ENCODE measurements at regions not wholly inside any gene's neighbourhood (a gene's known extent, or its start where the extent isn't known, plus 50 kb on each side); places are given as distances from the start of the nearest gene placed in this dataset.

DNA sequence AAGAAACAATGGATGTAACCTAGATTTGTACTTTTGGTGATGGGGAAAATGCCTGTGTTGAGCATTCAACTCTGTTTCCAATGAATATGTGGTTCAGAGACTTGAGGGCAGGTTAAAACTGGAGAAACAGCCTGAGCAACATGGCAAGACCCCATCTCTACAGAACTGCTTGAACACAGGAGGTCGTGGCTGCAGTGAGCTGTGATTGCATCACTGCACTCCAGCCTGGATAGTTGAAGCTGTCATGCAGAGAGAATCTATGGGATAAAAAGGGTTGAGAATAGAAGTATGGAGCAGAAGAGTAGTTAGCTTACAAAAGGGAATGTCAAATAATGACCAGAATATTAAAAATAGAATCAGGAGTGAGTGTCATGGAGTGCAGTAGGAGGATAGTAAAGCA lies 134.8 kb upstream of the PDE5A start:
- no peak for DNase-seq (ENCODE audit: low read depth)
- H3K4me3 ChIP-seq (ENCODE audit: low read depth, low read length): no peak overlapping the region
- TF ChIP-seq MAX (IDR thresholded peaks at IDR 0.05; ENCODE audit: low read depth, low read length) (no peak), MYC (IDR thresholded peaks at IDR 0.05; ENCODE audit: low read depth, low read length) (no peak), POLR2A (IDR thresholded peaks at IDR 0.05; ENCODE audit: extremely low read depth, insufficient read length) (no peak)
- TF ChIP-seq, protein P1, sequence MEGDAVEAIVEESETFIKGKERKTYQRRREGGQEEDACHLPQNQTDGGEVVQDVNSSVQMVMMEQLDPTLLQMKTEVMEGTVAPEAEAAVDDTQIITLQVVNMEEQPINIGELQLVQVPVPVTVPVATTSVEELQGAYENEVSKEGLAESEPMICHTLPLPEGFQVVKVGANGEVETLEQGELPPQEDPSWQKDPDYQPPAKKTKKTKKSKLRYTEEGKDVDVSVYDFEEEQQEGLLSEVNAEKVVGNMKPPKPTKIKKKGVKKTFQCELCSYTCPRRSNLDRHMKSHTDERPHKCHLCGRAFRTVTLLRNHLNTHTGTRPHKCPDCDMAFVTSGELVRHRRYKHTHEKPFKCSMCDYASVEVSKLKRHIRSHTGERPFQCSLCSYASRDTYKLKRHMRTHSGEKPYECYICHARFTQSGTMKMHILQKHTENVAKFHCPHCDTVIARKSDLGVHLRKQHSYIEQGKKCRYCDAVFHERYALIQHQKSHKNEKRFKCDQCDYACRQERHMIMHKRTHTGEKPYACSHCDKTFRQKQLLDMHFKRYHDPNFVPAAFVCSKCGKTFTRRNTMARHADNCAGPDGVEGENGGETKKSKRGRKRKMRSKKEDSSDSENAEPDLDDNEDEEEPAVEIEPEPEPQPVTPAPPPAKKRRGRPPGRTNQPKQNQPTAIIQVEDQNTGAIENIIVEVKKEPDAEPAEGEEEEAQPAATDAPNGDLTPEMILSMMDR (IDR thresholded peaks at IDR 0.05; ENCODE audit: low read depth, low read length): no peak

GRCh38 chr4:119755599-119755998 lies 127.0 kb upstream of the PDE5A start:
- DNase-seq (ENCODE audit: low read depth): no peak
- no peak overlapping the region for H3K4me3 ChIP-seq (ENCODE audit: low read depth, low read length)
- TF ChIP-seq MYC (IDR thresholded peaks at IDR 0.05; ENCODE audit: low read depth, low read length): no peak
- TF ChIP-seq, protein P1 (IDR thresholded peaks at IDR 0.05; ENCODE audit: low read depth, low read length): no peak
- TF ChIP-seq MAX (IDR thresholded peaks at IDR 0.05; ENCODE audit: low read depth, low read length): no peak
- TF ChIP-seq POLR2A (IDR thresholded peaks at IDR 0.05; ENCODE audit: extremely low read depth, insufficient read length): no peak

DNA sequence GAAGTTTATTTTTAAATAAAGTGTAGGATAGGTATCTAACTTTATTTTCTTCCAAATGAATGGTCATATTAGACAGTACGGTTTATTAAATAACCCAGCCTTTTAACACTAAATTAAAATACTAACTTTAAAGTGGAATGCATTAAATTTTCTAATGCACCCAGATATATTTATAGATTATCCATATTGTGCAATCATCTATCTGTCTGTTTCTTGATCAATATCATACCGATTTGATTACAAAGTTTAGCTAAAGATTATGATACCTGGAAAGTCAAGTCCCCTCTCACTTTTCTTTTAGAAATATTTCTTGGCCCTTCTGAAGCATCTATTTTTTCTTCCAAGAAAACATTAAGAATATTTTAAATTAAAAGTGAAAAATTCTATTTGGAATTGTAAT lies 124.3 kb upstream of the PDE5A start:
- TF ChIP-seq MAX (IDR thresholded peaks at IDR 0.05; ENCODE audit: low read depth, low read length) (no peak), MYC (IDR thresholded peaks at IDR 0.05; ENCODE audit: low read depth, low read length) (no peak), POLR2A (IDR thresholded peaks at IDR 0.05; ENCODE audit: extremely low read depth, insufficient read length) (no peak)
- TF ChIP-seq, protein P1 (IDR thresholded peaks at IDR 0.05; ENCODE audit: low read depth, low read length): no peak
- H3K4me3 ChIP-seq (ENCODE audit: low read depth, low read length): no peak overlapping the region
- no peak for DNase-seq (ENCODE audit: low read depth)

DNA sequence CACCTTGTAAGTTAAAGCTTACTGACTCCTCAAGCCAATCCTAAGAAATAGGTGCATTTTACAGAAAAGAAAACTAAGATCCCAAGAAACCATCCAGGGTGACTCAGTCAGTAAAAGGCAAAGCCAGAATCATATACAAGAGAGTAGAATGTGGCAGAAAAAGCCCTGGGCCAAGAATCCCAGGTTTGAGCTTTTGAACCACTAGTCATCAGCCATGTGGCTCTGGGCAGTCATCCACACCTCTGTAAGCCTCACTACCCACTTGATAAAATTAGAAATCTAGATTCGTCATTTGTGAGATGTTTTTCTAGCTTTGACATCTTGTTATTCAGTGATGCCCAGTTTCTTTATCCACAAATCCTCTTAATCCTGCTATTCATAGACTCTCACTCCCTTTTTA lies 122.2 kb upstream of the PDE5A start:
- no peak for DNase-seq (ENCODE audit: low read depth)
- no peak overlapping the region for H3K4me3 ChIP-seq (ENCODE audit: low read depth, low read length)
- TF ChIP-seq MYC (IDR thresholded peaks at IDR 0.05; ENCODE audit: low read depth, low read length): no peak
- no peak for TF ChIP-seq MAX (IDR thresholded peaks at IDR 0.05; ENCODE audit: low read depth, low read length)
- TF ChIP-seq, protein P1 (IDR thresholded peaks at IDR 0.05; ENCODE audit: low read depth, low read length): no peak
- TF ChIP-seq POLR2A (IDR thresholded peaks at IDR 0.05; ENCODE audit: extremely low read depth, insufficient read length): no peak

- DNase-seq (ENCODE audit: low read depth): no peak
- TF ChIP-seq POLR2A (IDR thresholded peaks at IDR 0.05; ENCODE audit: extremely low read depth, insufficient read length): no peak
- TF ChIP-seq MYC (IDR thresholded peaks at IDR 0.05; ENCODE audit: low read depth, low read length): no peak
- TF ChIP-seq, protein P1 (IDR thresholded peaks at IDR 0.05; ENCODE audit: low read depth, low read length): no peak
- no peak for TF ChIP-seq MAX (IDR thresholded peaks at IDR 0.05; ENCODE audit: low read depth, low read length)
Observed at GRCh38 chr4:119750048-119750447, 121.4 kb upstream of the PDE5A start.

DNA sequence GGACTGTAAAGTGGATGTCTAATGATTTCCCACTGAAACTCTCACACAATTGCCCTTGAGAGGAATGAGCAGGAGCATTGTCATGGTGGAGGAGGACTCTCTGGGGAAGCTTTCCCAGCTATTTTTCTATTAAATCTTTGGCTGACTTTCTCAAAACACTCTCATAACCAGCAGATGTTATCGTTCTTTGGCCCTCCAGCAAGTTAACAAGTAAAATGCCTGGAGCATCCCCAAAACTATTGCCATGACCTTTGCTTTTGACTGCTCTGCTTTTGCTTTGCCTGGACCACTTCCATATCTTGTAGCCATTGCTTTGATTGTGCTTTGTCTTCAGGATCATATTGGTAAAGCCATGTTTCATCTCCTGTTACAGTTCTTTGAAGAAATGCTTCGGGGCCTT lies 120.2 kb upstream of the PDE5A start:
- no peak overlapping the region for H3K4me3 ChIP-seq (ENCODE audit: low read depth, low read length)
- TF ChIP-seq POLR2A (IDR thresholded peaks at IDR 0.05; ENCODE audit: extremely low read depth, insufficient read length) (no peak), MYC (IDR thresholded peaks at IDR 0.05; ENCODE audit: low read depth, low read length) (no peak), MAX (IDR thresholded peaks at IDR 0.05; ENCODE audit: low read depth, low read length) (no peak)
- TF ChIP-seq, protein P1 (IDR thresholded peaks at IDR 0.05; ENCODE audit: low read depth, low read length): no peak
- DNase-seq (ENCODE audit: low read depth): no peak

More at GRCh38 chr4:119750048-119750447, 121.4 kb upstream of the PDE5A start:
- no peak overlapping the region for H3K4me3 ChIP-seq (ENCODE audit: low read depth, low read length)
